Naive thymus-derived CD8-positive, alpha-beta T cell (primary cell): ENCODE measurements at regions not wholly inside any gene's neighbourhood (a gene's known extent, or its start where the extent isn't known, plus 50 kb on each side); places are given as distances from the start of the nearest gene placed in this dataset.
"Not testable (repeated sequence)": the region's sequence is repeated elsewhere in the genome, so short reads cannot be mapped to it uniquely, and the experiment has no call there.

Experiments used
- ATAC-seq, 2 donors: fragments of 150-1000 bp; cut with Tn5 transposase in 1 of 2; sonication (Bioruptor Pico), chemical (Tn5 transposase) in 1 of 2; 1 replicate in 1 of 2; 2 replicates in 1 of 2; pipeline ENCODE4 v1.10.0; 2021; ENCODE audit warnings: mild to moderate bottlenecking in 2 of 2, moderate library complexity in 2 of 2
- POLR2A ChIA-PET: fragments of 350-600 bp; sonication (Branson Sonifier 250); formaldehyde crosslinking; loops from one replicate; lab custom pipeline; 2021; ENCODE audit warnings: antibody characterized with exemption; lab: Charles Lee
- DNase-seq, 10 donors: peaks; one replicate each; pipeline versions ENCODE4 v3.0.0 to v3.0.0-alpha.2; 2020 to 2022
- H3K27ac Mint-ChIP-seq, 10 donors: one replicate each; pipeline ENCODE4 v1.8.0; 2020 to 2022; ENCODE audit warnings: mild to moderate bottlenecking in 10 of 10, mixed read lengths in 10 of 10, moderate library complexity in 4 of 10, inconsistent platforms in 1 of 10
- H3K27me3 Mint-ChIP-seq, 5 donors: one replicate each; pipeline ENCODE4 v1.8.0; 2021 to 2022; ENCODE audit warnings: mixed read lengths in 5 of 5
- H3K36me3 Mint-ChIP-seq, 3 donors: one replicate each; pipeline ENCODE4 v1.8.0; 2020 to 2022; ENCODE audit warnings: mixed read lengths in 3 of 3, mild to moderate bottlenecking in 2 of 3, inconsistent platforms in 1 of 3
- H3K4me1 Mint-ChIP-seq, 4 donors: one replicate each; pipeline ENCODE4 v1.8.0; 2021 to 2022; ENCODE audit warnings: mixed read lengths in 4 of 4
- H3K4me3 Mint-ChIP-seq, 10 donors: one replicate each; pipeline ENCODE4 v1.8.0; 2020 to 2022; ENCODE audit warnings: mild to moderate bottlenecking in 10 of 10, mixed read lengths in 10 of 10, moderate library complexity in 6 of 10, inconsistent platforms in 1 of 10
- H3K9me3 Mint-ChIP-seq, 9 donors: one replicate each; pipeline ENCODE4 v1.8.0; 2020 to 2022; ENCODE audit warnings: mixed read lengths in 9 of 9, mild to moderate bottlenecking in 3 of 9, inconsistent platforms in 1 of 9, moderate library complexity in 1 of 9

DNA sequence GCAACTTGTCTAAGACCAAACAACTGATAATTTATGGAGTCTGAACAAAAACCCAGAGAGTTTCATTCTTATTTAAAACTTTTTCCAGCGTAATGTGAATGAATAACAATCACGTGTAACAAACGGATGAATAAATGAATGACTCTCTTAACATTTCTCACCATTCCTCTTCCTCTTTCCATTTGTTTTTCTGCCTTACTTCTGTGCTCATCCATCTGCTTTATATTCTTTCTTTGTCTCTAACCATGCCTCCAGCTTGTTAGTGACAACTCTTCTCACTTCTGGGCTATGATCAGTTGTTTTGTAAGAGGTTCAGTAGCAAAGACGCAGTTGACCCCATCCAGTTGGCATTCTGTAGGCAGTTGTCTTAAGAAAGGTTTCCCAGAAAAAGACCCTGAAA is 133.7 kb upstream of the MB21D2 start:
- DNase-seq (no peak), ATAC-seq (no peak)
- Mint-ChIP-seq H3K4me1 (no peaks in the 10 kb centered on the region), H3K4me3 (no peak overlapping the region), H3K9me3 (peaks cover 0 to 2% (median 0%) of the 10 kb centered on the region in 9 donors), H3K27ac (no peak overlapping the region), H3K36me3 (no peaks in the 10 kb centered on the region), H3K27me3 (peaks cover 0 to 3% (median 0%) of the 10 kb centered on the region in 5 donors)
- POLR2A ChIA-PET: no interaction called here

DNA sequence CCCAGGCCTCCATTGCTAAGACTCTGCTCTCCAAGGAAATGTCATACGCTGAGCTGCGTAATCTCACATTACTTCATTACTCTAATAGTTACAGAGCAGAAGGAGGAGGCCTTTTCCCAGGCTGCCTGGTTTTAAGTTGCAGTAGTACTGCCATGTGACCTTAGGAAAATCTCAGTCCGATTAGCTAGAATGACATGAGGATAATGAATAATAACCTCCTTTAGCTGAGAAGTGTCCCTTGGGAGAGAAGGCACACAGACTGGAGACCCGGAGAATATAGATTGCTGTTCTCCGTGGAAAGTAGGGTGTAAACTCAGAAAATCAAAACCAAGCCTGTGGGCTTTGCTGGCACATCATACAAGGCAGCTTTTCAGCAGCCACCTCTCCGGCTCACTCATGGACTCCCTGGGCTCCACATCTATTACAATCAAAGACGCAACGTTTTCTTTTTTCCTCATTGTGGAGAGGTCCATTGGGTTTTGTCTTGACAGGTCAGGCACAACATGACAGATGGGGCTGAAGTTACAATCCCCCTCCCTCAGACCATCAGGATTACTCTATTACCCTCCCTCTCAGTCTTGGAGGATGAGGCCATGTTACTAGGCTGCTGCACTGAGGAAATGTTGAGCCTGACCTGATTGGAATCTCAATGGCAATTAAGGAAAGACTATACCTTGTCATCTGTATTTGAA is 134.8 kb upstream of the MB21D2 start:
- no peaks in the 10 kb centered on the region for H3K36me3 Mint-ChIP-seq
- peaks cover 0 to 3% (median 1%) of the 10 kb centered on the region in 5 donors for H3K27me3 Mint-ChIP-seq
- ATAC-seq (no peak), DNase-seq (no peak)
- H3K27ac Mint-ChIP-seq: no peak overlapping the region
- H3K9me3 Mint-ChIP-seq: peaks cover 0 to 2% (median 0%) of the 10 kb centered on the region in 9 donors
- POLR2A ChIA-PET: no interaction called here
- H3K4me1 Mint-ChIP-seq: no peaks in the 10 kb centered on the region
- H3K4me3 Mint-ChIP-seq: no peak overlapping the region

DNA sequence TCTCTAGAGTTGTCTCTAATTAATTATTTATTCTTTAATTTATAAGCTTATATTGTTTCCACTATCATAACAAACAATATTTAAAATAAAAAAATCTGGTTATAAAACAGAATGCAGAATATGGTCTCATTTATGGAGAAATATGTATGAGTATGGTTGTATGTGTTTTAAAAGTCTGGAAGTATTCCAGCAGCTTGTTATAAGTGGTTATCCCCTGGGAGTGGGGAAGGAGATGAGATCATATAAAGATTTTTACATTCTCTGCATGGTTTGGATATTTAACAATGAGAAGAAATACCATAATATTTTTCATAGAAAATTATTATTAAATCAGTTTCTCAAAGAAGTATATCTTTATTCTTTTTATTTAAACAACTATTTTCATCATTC is 135.4 kb upstream of the MB21D2 start:
- H3K27me3 Mint-ChIP-seq: peaks cover 0 to 4% (median 2%) of the 10 kb centered on the region in 5 donors
- DNase-seq: no peak
- no peak for ATAC-seq
- H3K36me3 Mint-ChIP-seq: no peaks in the 10 kb centered on the region
- H3K9me3 Mint-ChIP-seq: peaks cover 0 to 2% (median 0%) of the 10 kb centered on the region in 9 donors
- POLR2A ChIA-PET: no interaction called here
- no peak overlapping the region for H3K27ac Mint-ChIP-seq
- H3K4me3 Mint-ChIP-seq: no peak overlapping the region
- no peaks in the 10 kb centered on the region for H3K4me1 Mint-ChIP-seq

DNA sequence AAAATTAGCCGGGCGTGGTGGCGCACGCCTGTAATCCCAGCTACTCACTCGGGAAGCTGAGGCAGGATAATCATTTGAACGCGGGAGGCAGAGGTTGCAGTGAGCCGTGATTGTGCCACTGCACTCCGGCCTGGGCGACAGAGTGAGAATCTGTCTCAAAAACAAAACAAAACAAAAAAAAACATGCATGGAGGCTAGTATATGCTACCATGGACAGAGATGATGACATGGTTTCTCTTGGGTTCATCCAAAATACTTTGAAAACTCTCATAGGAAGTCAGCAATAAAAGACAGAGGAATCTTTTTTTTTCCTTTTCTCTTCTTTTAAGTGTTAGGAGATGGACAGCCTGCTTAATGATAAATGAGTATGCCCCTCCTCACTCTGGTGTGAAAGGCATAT is 137.7 kb upstream of the MB21D2 start:
- no peaks in the 10 kb centered on the region for H3K4me1 Mint-ChIP-seq
- ATAC-seq: no peak

DNA sequence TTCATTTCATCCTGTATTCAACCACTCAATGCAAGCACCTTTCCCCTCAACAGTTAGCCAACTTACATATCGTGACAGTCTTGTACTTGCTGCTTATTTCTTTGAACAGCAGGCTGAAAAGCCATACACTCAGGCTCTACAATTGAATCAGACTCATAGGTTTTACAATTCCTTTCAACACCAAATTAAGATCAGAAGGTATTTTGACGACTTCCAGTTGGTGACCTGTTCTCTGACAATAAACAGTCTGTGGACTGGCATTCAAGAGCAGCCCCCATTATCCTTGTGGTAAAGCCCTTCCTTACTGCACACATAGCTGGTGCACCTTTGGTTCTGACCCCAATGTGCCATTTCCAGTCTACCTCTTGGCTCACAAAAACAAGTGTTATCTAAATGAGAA is 140.0 kb upstream of the MB21D2 start:
- H3K27me3 Mint-ChIP-seq: peaks cover 0 to 4% (median 3%) of the 10 kb centered on the region in 5 donors

More for the DNA sequence above, 137.7 kb upstream of the MB21D2 start:
- Mint-ChIP-seq H3K27me3 (peaks cover 0 to 4% (median 2%) of the 10 kb centered on the region in 5 donors), H3K4me3 (no peak overlapping the region), H3K27ac (no peak overlapping the region), H3K36me3 (no peaks in the 10 kb centered on the region), H3K9me3 (peaks cover 0 to 2% (median 0%) of the 10 kb centered on the region in 9 donors)
- no peak for DNase-seq
- POLR2A ChIA-PET: no interaction called here

DNA sequence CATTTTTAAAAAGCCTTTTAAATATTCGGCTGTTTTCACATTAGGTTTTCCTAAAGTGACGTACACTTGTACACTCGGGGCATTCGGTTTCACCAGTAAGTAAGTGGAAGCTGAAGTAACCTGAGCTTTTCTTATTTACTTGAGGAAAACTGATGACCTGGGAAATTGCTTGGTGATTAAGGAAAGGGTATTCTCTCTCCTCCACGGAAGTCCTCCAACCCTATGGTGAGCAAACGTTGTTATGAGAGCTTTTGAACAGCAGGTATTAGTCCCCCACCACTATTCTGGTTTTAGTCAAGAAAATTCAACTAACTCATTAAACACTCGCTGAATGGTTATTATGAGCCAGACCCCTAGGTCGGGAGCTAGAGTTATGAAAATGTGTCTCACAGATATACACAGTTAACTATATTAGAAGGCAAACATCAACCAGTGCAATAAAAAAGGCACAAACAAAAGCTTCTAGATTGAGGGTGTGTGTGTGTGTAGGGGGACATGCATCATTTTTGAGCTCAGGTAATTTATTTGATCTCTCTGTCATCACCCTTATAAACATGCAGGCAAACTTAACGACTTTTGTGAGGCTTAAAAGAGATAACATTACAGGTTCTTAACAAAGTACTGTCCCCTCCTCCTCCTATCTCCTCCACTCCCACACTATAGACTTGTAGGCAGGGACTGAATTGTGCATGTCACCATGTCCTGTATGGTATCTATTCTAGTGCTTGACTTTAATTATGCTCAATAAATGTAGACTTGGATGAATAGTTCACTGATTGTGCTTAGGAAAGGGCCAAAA is 143.3 kb upstream of the MB21D2 start:
- DNase-seq (no peak), ATAC-seq (no peak)
- H3K4me1 Mint-ChIP-seq: no peaks in the 10 kb centered on the region
- H3K36me3 Mint-ChIP-seq: no peaks in the 10 kb centered on the region
- POLR2A ChIA-PET: no interaction called here
- H3K9me3 Mint-ChIP-seq: peaks cover 0 to 2% (median 0%) of the 10 kb centered on the region in 9 donors
- H3K4me3 Mint-ChIP-seq: no peak overlapping the region
- H3K27ac Mint-ChIP-seq: no peak overlapping the region
- peaks cover 0 to 10% (median 4%) of the 10 kb centered on the region in 5 donors for H3K27me3 Mint-ChIP-seq

More for the DNA sequence above, 140.0 kb upstream of the MB21D2 start:
- H3K9me3 Mint-ChIP-seq: peaks cover 0 to 2% (median 0%) of the 10 kb centered on the region in 9 donors
- H3K4me1 Mint-ChIP-seq: no peaks in the 10 kb centered on the region
- DNase-seq: no peak
- H3K27ac Mint-ChIP-seq: no peak overlapping the region
- no peak for ATAC-seq
- no peaks in the 10 kb centered on the region for H3K36me3 Mint-ChIP-seq
- H3K4me3 Mint-ChIP-seq: no peak overlapping the region
- POLR2A ChIA-PET: no interaction called here

DNA sequence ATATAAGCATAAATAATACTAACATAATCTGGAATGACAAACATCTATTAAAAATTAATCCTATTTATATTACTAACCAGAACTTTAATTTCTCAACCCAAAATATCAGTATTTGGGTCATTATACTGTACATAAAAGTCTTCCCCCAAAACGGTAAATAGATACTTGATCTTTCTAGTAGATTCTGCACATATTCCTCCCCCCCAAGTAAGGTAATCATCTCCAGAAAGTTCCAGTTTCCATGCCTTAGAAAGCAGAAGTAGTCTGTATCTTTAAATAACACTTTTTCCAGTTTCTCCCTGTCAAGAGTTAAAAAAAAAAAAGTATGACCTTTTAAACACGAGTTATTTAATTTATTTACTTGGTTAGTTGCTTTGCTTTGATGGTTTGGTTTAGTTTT is 150.7 kb upstream of the MB21D2 start:
- Mint-ChIP-seq H3K9me3 (peaks cover 0 to 8% (median 0%) of the 10 kb centered on the region in 9 donors), H3K36me3 (no peaks in the 10 kb centered on the region), H3K4me1 (no peaks in the 10 kb centered on the region), H3K4me3 (no peak overlapping the region), H3K27ac (no peak overlapping the region), H3K27me3 (peaks cover 4 to 28% (median 10%) of the 10 kb centered on the region in 5 donors)
- ATAC-seq: no peak
- POLR2A ChIA-PET: no interaction called here
- DNase-seq: no peak

DNA sequence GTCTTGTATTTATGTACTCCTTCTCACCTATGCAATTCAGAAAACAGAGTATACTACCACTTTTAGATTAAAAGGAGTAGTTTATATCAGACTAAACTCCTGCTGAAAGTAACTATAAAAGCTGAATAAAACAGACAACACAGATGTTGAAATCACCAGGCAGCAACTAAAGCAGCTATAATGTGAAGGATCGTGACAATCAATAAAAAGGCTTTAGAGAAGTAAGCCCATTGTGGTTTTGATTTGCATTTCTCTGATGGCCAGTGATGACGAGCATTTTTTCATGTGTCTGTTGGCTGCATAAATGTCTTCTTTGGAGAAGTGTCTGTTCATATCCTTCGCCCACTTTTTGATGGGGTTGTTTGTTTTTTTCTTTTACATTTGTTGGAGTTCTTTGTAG is 152.1 kb upstream of the MB21D2 start:
- peaks cover 2 to 36% (median 7%) of the 10 kb centered on the region in 5 donors for H3K27me3 Mint-ChIP-seq
- H3K36me3 Mint-ChIP-seq, H3K27ac Mint-ChIP-seq, H3K4me3 Mint-ChIP-seq, ATAC-seq, H3K9me3 Mint-ChIP-seq, DNase-seq, POLR2A ChIA-PET, H3K4me1 Mint-ChIP-seq: not testable (repeated sequence)

DNA sequence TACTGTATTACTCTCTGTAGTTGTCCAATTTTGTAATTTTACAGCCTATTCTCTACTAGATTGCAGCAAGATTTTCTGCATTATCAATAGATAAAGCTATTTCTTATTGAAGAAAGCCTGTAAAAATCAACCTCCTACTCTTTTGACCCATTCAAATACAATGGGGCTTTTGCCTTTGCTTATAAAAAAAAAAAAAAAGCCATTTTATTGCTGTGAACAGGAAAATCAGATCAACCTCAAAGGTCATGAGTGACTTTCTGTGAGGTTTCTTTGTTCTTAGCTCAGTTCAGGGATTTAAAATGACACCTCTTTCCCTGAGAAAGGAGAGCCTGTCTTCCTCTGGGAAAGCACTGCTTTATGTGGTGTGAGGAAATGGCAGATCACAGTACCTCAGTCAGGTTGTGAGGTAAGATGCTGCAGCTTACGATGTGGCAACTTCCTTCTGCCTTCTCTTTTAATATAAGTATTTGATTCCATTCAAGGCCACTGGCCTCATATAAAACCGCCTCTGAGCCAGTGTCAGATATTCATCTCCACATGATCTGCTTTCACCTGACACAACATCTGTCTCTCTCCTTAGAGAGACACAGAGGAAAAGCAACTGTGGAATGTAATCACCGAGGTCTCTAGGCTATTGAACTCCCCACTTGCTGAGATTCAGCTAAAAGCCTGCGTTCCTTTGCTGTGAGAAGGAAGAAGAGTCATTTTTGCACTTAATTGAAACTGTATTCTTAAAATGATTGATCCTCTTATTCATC is 161.5 kb upstream of the MB21D2 start:
- Mint-ChIP-seq H3K27me3 (peaks cover 0 to 8% (median 0%) of the 10 kb centered on the region in 5 donors), H3K9me3 (peaks cover 0 to 15% (median 9%) of the 10 kb centered on the region in 9 donors), H3K36me3 (peaks cover 0 to 6% (median 0%) of the 10 kb centered on the region in 3 donors), H3K27ac (no peak overlapping the region), H3K4me3 (no peak overlapping the region), H3K4me1 (no peaks in the 10 kb centered on the region)
- ATAC-seq: no peak
- POLR2A ChIA-PET: no interaction called here
- DNase-seq: no peak

DNA sequence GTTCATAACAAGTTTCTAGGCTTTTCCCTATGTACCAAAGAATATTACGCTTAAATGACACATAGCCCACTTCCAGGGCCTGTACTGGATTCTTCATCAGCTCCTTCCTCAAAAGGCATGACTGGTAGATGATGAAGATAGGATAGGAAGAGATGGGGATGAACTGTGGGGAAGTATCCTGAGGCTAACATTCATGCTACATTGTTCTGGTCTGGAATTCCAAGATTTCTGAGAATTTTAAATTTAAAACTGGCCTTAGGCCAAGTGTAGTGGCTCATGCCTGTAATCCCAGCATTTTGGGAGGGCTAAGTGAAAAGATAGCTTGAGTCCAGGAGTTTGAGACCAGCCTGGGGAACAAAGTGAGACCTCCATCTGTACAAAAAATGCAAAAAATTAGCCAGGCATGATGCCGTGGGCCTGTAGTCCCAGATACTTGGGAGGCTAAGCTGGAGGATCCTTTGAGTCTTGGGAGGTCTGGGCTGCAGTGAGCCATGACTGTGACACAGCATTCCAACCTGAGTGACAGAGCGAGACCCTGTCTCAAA is 160.1 kb upstream of the PLAAT1 start:
- peaks cover 0 to 17% (median 9%) of the 10 kb centered on the region in 9 donors for H3K9me3 Mint-ChIP-seq
- H3K4me3 Mint-ChIP-seq: no peak overlapping the region
- DNase-seq (no peak), ATAC-seq (no peak)
- POLR2A ChIA-PET: no interaction called here
- no peak overlapping the region for H3K27ac Mint-ChIP-seq
- H3K36me3 Mint-ChIP-seq: peaks cover 0 to 6% (median 0%) of the 10 kb centered on the region in 3 donors
- no peaks in the 10 kb centered on the region for H3K4me1 Mint-ChIP-seq
- H3K27me3 Mint-ChIP-seq: peaks cover 0 to 5% (median 0%) of the 10 kb centered on the region in 5 donors

DNA sequence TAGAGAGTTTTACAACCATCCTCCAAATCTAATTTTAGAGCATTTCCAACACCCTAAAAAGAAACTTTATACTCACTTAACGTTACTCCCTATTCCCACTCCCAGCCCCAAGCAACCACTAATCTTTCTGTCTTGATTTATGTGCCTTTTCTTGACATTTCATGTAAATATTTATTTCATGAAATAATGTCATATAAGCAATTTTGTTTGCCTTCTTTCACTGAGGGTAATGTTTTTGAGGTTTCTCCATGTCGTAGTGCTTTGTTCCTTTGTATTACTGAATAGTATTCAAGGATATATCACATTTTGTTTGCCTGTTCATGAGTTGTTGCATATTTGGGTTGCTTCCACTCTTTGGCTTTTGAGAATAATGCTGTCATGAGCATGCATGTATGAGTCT is 155.4 kb upstream of the PLAAT1 start:
- Mint-ChIP-seq H3K9me3 (peaks cover 0 to 18% (median 9%) of the 10 kb centered on the region in 9 donors), H3K27ac (no peak overlapping the region), H3K27me3 (peaks cover 2 to 11% (median 6%) of the 10 kb centered on the region in 5 donors), H3K36me3 (peaks cover 0 to 6% (median 0%) of the 10 kb centered on the region in 3 donors), H3K4me1 (no peaks in the 10 kb centered on the region), H3K4me3 (no peak overlapping the region)
- no peak for ATAC-seq
- no peak for DNase-seq
- POLR2A ChIA-PET: no interaction called here

DNA sequence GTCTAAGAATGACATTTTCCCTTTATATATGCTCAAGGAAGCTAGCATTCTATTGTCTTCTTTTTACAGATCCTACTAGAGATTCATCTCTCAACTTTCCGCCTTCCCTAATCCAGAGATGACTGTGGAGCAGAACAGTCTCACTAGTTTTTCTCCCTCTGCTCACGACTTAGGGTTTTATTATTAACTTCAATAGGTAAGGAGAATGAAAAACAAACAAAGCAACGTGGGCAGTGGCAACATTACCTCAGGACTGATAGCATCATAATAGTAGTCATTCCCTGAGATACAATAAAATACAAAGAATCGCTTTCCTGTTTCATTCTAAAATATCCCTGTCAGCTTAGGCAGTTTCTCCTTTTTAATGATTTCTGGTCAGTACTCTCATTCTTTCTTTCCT is 154.3 kb upstream of the PLAAT1 start:
- H3K27me3 Mint-ChIP-seq: peaks cover 2 to 11% (median 9%) of the 10 kb centered on the region in 5 donors
- ATAC-seq (no peak), DNase-seq (no peak)
- no peaks in the 10 kb centered on the region for H3K4me1 Mint-ChIP-seq
- POLR2A ChIA-PET: no interaction called here
- H3K27ac Mint-ChIP-seq: no peak overlapping the region
- H3K4me3 Mint-ChIP-seq: no peak overlapping the region
- peaks cover 0 to 6% (median 0%) of the 10 kb centered on the region in 3 donors for H3K36me3 Mint-ChIP-seq
- peaks cover 0 to 22% (median 9%) of the 10 kb centered on the region in 9 donors for H3K9me3 Mint-ChIP-seq
